GM06990 (cell line): ENCODE measurements at regions not wholly inside any gene's neighbourhood (a gene's known extent, or its start where the extent isn't known, plus 50 kb on each side); places are given as distances from the start of the nearest gene placed in this dataset.
"Not testable (repeated sequence)": the region's sequence is repeated elsewhere in the genome, so short reads cannot be mapped to it uniquely, and the experiment has no call there.

Experiments
- DNase-seq: peaks from one replicate; pipeline ENCODE4 v3.0.0-alpha.2; 2011; ENCODE audit not compliant: insufficient read length; ENCODE audit errors: extremely low read depth
- H3K27me3 ChIP-seq: replicated peaks from 2 replicates; pipeline ENCODE4 v1.6.0; 2011; ENCODE audit warnings: low read length; ENCODE audit not compliant: control insufficient read depth, insufficient read depth
- H3K36me3 ChIP-seq: 2 replicates; pipeline ENCODE4 v1.5.1; 2011; ENCODE audit warnings: low read length; ENCODE audit not compliant: control insufficient read depth, insufficient read depth
- H3K4me3 ChIP-seq: replicated peaks from 2 replicates; pipeline ENCODE4 v1.5.1; 2011; ENCODE audit warnings: low read depth, mild to moderate bottlenecking, control low read depth, low read length
- CTCF ChIP-seq: IDR thresholded peaks from 2 replicates; pipeline ENCODE4 v1.5.1; 2011; ENCODE audit warnings: low read length, control low read depth, mild to moderate bottlenecking, inconsistent platforms; ENCODE audit not compliant: insufficient read depth, poor library complexity, severe bottlenecking

GRCh38 chr4:184959786-184960185, 58.5 kb upstream of the HELT start:
- no peaks in the 10 kb centered on the region for H3K27me3 ChIP-seq
- no peaks in the 10 kb centered on the region for H3K36me3 ChIP-seq
- TF ChIP-seq CTCF: no peak
- no peak for DNase-seq
- H3K4me3 ChIP-seq: no peak overlapping the region

- H3K4me3 ChIP-seq: no peak overlapping the region
- H3K36me3 ChIP-seq: no peaks in the 10 kb centered on the region
- no peak for DNase-seq
Measured at GRCh38 chr4:184960505-184960971, 57.8 kb upstream of the HELT start.

GRCh38 chr4:184961660-184962059, 56.6 kb upstream of the HELT start:
- no peaks in the 10 kb centered on the region for H3K27me3 ChIP-seq
- H3K36me3 ChIP-seq: no peaks in the 10 kb centered on the region
- TF ChIP-seq CTCF: no peak
- no peak overlapping the region for H3K4me3 ChIP-seq
- no peak for DNase-seq

More at GRCh38 chr4:184960505-184960971, 57.8 kb upstream of the HELT start:
- H3K27me3 ChIP-seq: no peaks in the 10 kb centered on the region
- no peak for TF ChIP-seq CTCF

- Histone ChIP-seq H3K36me3 (no peaks in the 10 kb centered on the region), H3K4me3 (no peak overlapping the region), H3K27me3 (no peaks in the 10 kb centered on the region)
- TF ChIP-seq CTCF: no peak
- DNase-seq: no peak
Measured at GRCh38 chr4:184962125-184962638, 56.1 kb upstream of the HELT start.

GRCh38 chr4:184965230-184966050, 52.9 kb upstream of the HELT start:
- H3K36me3 ChIP-seq, H3K27me3 ChIP-seq, DNase-seq, H3K4me3 ChIP-seq: not testable (repeated sequence)

GRCh38 chr4:184966051-184966691, 52.1 kb upstream of the HELT start:
- H3K27me3 ChIP-seq, H3K36me3 ChIP-seq, DNase-seq, H3K4me3 ChIP-seq: not testable (repeated sequence)

- H3K36me3 ChIP-seq, DNase-seq, H3K27me3 ChIP-seq, H3K4me3 ChIP-seq: not testable (repeated sequence)
Measured at GRCh38 chr4:184967699-184968098, 50.6 kb upstream of the HELT start.
